Caco-2 (cell line): ENCODE measurements at regions not wholly inside any gene's neighbourhood (a gene's known extent, or its start where the extent isn't known, plus 50 kb on each side); places are given as distances from the start of the nearest gene placed in this dataset.

Experiments used
- BruUV-seq: library from RNA; stranded (reverse); fragments of 400-500 nt; replicated peaks from 2 replicates; lab custom pipeline; 2021; lab: Mats Ljungman, UMichigan
- CTCF ChIA-PET: fragments of 300-600 bp; sonication (Branson Sonifier 250); formaldehyde crosslinking; loops from one replicate; lab custom pipeline; 2022; ENCODE audit warnings: antibody characterized with exemption; lab: Charles Lee
- POLR2A ChIA-PET: fragments of 300-600 bp; sonication (Branson Sonifier 250); formaldehyde crosslinking; loops from one replicate; lab custom pipeline; 2022; ENCODE audit warnings: antibody characterized with exemption; lab: Charles Lee
- DNase-seq, 2 experiments: peaks; one replicate each; pipeline versions ENCODE4 v3.0.0 to v3.0.0-alpha.2; 2020 to 2022
- H3K27me3 ChIP-seq: replicated peaks from 2 replicates; pipeline ENCODE4 v1.6.0; 2011; ENCODE audit warnings: low read length; ENCODE audit not compliant: control insufficient read depth, insufficient read depth
- H3K36me3 ChIP-seq: 2 replicates; pipeline ENCODE4 v1.5.1; 2011; ENCODE audit warnings: low read length; ENCODE audit not compliant: control insufficient read depth, insufficient read depth
- H3K4me1 ChIP-seq: fragments of 250-450 bp; sonication (Bioruptor Pico); 2 replicates; pipeline ENCODE4 v1.5.1; 2020; ENCODE audit warnings: mild to moderate bottlenecking
- H3K4me3 ChIP-seq: 2 replicates; pipeline ENCODE4 v1.5.1; 2011; ENCODE audit warnings: low read depth, mild to moderate bottlenecking, control low read depth, low read length
- H3K9me3 ChIP-seq: fragments of 250-450 bp; sonication (Bioruptor Pico); 2 replicates; pipeline ENCODE4 v1.5.1; 2020; ENCODE audit warnings: mild to moderate bottlenecking, moderate library complexity
- H3K27ac Mint-ChIP-seq: one replicate; pipeline ENCODE4 v1.8.0; 2022; ENCODE audit warnings: mixed read lengths; ENCODE audit not compliant: unreplicated experiment
- H3K27me3 Mint-ChIP-seq: one replicate; pipeline ENCODE4 v1.8.0; 2022; ENCODE audit warnings: mixed read lengths; ENCODE audit not compliant: insufficient read depth, unreplicated experiment
- H3K36me3 Mint-ChIP-seq: one replicate; pipeline ENCODE4 v1.8.0; 2022; ENCODE audit warnings: mild to moderate bottlenecking, mixed read lengths; ENCODE audit not compliant: insufficient read depth, unreplicated experiment
- H3K4me1 Mint-ChIP-seq: one replicate; pipeline ENCODE4 v1.8.0; 2022; ENCODE audit warnings: low read depth, mixed read lengths; ENCODE audit not compliant: unreplicated experiment
- H3K4me3 Mint-ChIP-seq: one replicate; pipeline ENCODE4 v1.8.0; 2022; ENCODE audit warnings: mild to moderate bottlenecking, moderate library complexity, mixed read lengths; ENCODE audit not compliant: unreplicated experiment
- H3K9me3 Mint-ChIP-seq: one replicate; pipeline ENCODE4 v1.8.0; 2022; ENCODE audit warnings: mixed read lengths; ENCODE audit not compliant: unreplicated experiment
- CTCF ChIP-seq, 2 experiments: fragments of 200-600 bp in 1 of 2; IDR thresholded peaks; 1 replicate in 1 of 2; 2 replicates in 1 of 2; pipeline versions ENCODE4 v1.5.1 to v1.8.0; 2011 to 2022; ENCODE audit warnings: antibody characterized with exemption in 1 of 2, control low read depth in 1 of 2, inconsistent platforms in 1 of 2, low read depth in 1 of 2, low read length in 1 of 2, mild to moderate bottlenecking in 1 of 2, moderate library complexity in 1 of 2; ENCODE audit not compliant: insufficient read depth in 1 of 2, severe bottlenecking in 1 of 2, unreplicated experiment in 1 of 2
- intact Hi-C: fragments of 100-400 bp; cut with micrococcal nuclease; formaldehyde crosslinking; loops from one replicate; pipeline ENCODE4 v1.10.0; 2022; ENCODE audit not compliant: unreplicated experiment

GRCh38 chr3:191030929-191031328 is 168.1 kb upstream of the OSTN start:
- no peak overlapping the region for H3K4me3 Mint-ChIP-seq
- H3K9me3 Mint-ChIP-seq = no peaks in the 10 kb centered on the region
- no peaks in the 10 kb centered on the region for H3K36me3 Mint-ChIP-seq
- intact Hi-C loops = no loop called here
- no peaks in the 10 kb centered on the region for H3K27me3 ChIP-seq
- ChIA-PET CTCF (interaction anchor here (0.7 kb wide), 1 partner anchor 293 kb away, joined by 3 read pairs; no protein-coding TSS in a partner anchor), POLR2A (no interaction called here)
- no peaks in the 10 kb centered on the region for H3K36me3 ChIP-seq
- TF ChIP-seq CTCF (IDR thresholded peaks at IDR 0.05; ENCODE audit: insufficient read depth in 1 of 2, low read depth in 1 of 2, low read length in 1 of 2, severe bottlenecking in 1 of 2, unreplicated experiment in 1 of 2) = no peak
- H3K27me3 Mint-ChIP-seq = peaks cover 3% of the 10 kb centered on the region
- no peaks in the 10 kb centered on the region for H3K4me1 ChIP-seq
- H3K27ac Mint-ChIP-seq = no peak overlapping the region
- H3K4me3 ChIP-seq = no peak overlapping the region
- H3K4me1 Mint-ChIP-seq = no peaks in the 10 kb centered on the region
- BruUV-seq = no TSS peak
- DNase-seq = no peak
- no peaks in the 10 kb centered on the region for H3K9me3 ChIP-seq

GRCh38 chr3:191030491-191030890 is 168.0 kb upstream of the GMNC start:
- TF ChIP-seq CTCF (IDR thresholded peaks at IDR 0.05; ENCODE audit: insufficient read depth in 1 of 2, low read depth in 1 of 2, low read length in 1 of 2, severe bottlenecking in 1 of 2, unreplicated experiment in 1 of 2) = no peak
- intact Hi-C loops = no loop called here
- no peaks in the 10 kb centered on the region for H3K27me3 ChIP-seq
- Mint-ChIP-seq H3K27ac (no peak overlapping the region), H3K9me3 (no peaks in the 10 kb centered on the region), H3K36me3 (no peaks in the 10 kb centered on the region), H3K27me3 (peaks cover 3% of the 10 kb centered on the region), H3K4me1 (no peaks in the 10 kb centered on the region), H3K4me3 (no peak overlapping the region)
- CTCF ChIA-PET = interaction anchor here (0.7 kb wide), 1 partner anchor 293 kb away, joined by 3 read pairs; no protein-coding TSS in a partner anchor
- no peak overlapping the region for H3K4me3 ChIP-seq
- no peaks in the 10 kb centered on the region for H3K4me1 ChIP-seq
- POLR2A ChIA-PET = no interaction called here
- BruUV-seq = no TSS peak
- H3K36me3 ChIP-seq = no peaks in the 10 kb centered on the region
- no peak for DNase-seq
- H3K9me3 ChIP-seq = no peaks in the 10 kb centered on the region

- H3K36me3 Mint-ChIP-seq = no peaks in the 10 kb centered on the region
- H3K27me3 Mint-ChIP-seq = peaks cover 5% of the 10 kb centered on the region
- no peaks in the 10 kb centered on the region for H3K9me3 Mint-ChIP-seq
- TF ChIP-seq CTCF (IDR thresholded peaks at IDR 0.05; ENCODE audit: insufficient read depth in 1 of 2, low read depth in 1 of 2, low read length in 1 of 2, severe bottlenecking in 1 of 2, unreplicated experiment in 1 of 2) = no peak
- Histone ChIP-seq H3K36me3 (no peaks in the 10 kb centered on the region), H3K4me3 (no peak overlapping the region), H3K9me3 (no peaks in the 10 kb centered on the region), H3K27me3 (no peaks in the 10 kb centered on the region), H3K4me1 (no peaks in the 10 kb centered on the region)
- DNase-seq = no peak
- CTCF ChIA-PET = no interaction called here
- no peaks in the 10 kb centered on the region for H3K4me1 Mint-ChIP-seq
- POLR2A ChIA-PET = no interaction called here
- BruUV-seq = no TSS peak
- no peak overlapping the region for H3K27ac Mint-ChIP-seq
- intact Hi-C loops = no loop called here
- no peak overlapping the region for H3K4me3 Mint-ChIP-seq
Observed at GRCh38 chr3:191026746-191027145, 164.3 kb upstream of the GMNC start.
